ENCODE measurements at regions not wholly inside any gene's neighbourhood (a gene's known extent, or its start where the extent isn't known, plus 50 kb on each side); places are given as distances from the start of the nearest gene placed in this dataset.

GRCh38 chr7:119175911-119176627 is 951.6 kb downstream of the ANKRD7 start:
- TF ChIP-seq CTCF (IDR thresholded peaks at IDR 0.05): peak; percentile 96
- no peak for TF ChIP-seq ZFX (IDR thresholded peaks at IDR 0.05; ENCODE audit: borderline replicate concordance)

Data from 22Rv1 (cell line).